ENCODE measurements at regions not wholly inside any gene's neighbourhood (a gene's known extent, or its start where the extent isn't known, plus 50 kb on each side); places are given as distances from the start of the nearest gene placed in this dataset.

DNA sequence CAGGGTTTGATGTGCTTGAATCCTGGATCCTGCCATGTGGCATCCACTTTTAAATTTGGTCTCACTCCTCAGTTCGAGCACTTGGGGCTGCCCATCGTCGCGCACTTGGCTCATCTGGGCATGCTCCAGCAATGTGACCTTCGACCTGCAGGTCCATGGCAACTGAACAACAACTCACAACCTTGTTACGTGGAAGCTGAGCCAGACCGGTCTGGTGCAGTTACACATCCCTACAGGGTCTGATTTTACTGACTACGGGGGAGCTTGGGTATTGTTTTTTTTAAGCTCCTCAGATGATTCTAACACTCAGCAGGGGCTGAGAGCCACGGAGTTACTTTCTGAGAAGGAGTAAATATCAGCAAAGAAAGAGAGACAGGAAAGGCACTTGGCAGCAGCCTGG lies 769.6 kb downstream of the UQCRFS1 start:
- no peak overlapping the region for H3K27ac ChIP-seq (ENCODE audit: extremely low read depth, low read depth, low read length)
- ChIA-PET CTCF (interaction anchor here (0.6 to 0.8 kb wide), 3 partner anchors 23 to 1162 kb away, joined by 3 to 4 read pairs (median 3); no protein-coding TSS in a partner anchor), POLR2A (no interaction called here)
- no peaks in the 10 kb centered on the region for H3K36me3 ChIP-seq (ENCODE audit: control insufficient read depth in 2 of 2, insufficient read depth in 1 of 2, low read length in 2 of 2)
- H3K4me1 ChIP-seq (ENCODE audit: control insufficient read depth, insufficient read depth, low read length) = peaks cover 6% of the 10 kb centered on the region
- TF ChIP-seq, protein P1, sequence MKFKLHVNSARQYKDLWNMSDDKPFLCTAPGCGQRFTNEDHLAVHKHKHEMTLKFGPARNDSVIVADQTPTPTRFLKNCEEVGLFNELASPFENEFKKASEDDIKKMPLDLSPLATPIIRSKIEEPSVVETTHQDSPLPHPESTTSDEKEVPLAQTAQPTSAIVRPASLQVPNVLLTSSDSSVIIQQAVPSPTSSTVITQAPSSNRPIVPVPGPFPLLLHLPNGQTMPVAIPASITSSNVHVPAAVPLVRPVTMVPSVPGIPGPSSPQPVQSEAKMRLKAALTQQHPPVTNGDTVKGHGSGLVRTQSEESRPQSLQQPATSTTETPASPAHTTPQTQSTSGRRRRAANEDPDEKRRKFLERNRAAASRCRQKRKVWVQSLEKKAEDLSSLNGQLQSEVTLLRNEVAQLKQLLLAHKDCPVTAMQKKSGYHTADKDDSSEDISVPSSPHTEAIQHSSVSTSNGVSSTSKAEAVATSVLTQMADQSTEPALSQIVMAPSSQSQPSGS (tag by site-specific recombination; IDR thresholded peaks at IDR 0.05; ENCODE audit: low read depth) = no peak
- TF ChIP-seq ZIC2 (tag by site-specific recombination; IDR thresholded peaks at IDR 0.05) = peak; percentile 48
- H3K9me3 ChIP-seq (ENCODE audit: control insufficient read depth, insufficient read depth, low read depth, low read length) = no peaks in the 10 kb centered on the region; the same call in 1 of the 2 replicates
- H3K4me3 ChIP-seq (ENCODE audit: low read depth, low read length) = no peak overlapping the region

DNA sequence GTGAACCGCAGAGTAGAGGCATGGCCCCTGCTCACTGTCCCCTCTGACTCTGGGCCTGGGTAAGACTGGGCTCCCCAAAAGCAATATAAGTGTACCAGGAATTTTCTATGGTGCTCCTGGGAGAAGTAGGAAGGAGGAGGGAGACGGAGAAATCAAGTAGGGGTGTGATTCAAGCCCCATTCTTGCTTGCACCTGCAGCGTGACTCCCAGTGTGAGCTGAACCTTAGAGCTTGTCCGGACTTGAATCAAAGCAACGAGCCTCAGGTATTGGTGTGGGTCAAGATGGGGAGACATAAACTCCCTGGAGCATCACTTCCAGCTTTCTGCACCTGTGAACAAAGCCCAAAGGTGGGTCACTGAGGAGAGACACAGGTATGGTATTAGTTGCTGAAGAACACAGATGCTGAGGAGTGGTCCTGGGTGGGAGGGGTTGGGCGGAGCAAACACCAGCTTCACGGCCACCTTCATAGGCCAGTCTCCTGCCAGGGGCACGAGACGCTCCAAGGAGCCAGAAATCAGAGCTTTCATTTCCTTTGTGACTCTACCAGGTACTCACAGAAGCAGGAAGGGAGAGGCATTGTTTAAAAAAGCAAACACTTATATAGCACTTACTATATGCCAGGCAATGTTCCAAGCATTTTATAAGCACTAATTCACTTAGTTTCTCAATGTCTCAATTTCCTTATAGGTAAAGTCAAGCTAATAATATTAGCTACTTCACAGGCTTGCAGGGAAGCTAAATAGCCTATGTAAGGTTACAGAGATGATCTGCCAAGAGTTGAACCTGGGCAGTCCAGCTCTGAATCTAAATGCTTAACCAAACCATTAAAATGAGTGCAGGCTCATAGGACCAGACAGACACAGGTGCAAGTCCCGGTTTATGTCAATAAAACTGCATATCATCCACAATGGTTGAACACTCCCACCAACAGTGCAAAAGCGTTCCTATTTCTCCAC lies 775.3 kb downstream of the UQCRFS1 start:
- POLR2A ChIA-PET = interaction anchor here (0.7 kb wide), 1 partner anchor 388 kb away, joined by 7 read pairs; no protein-coding TSS in a partner anchor

DNA sequence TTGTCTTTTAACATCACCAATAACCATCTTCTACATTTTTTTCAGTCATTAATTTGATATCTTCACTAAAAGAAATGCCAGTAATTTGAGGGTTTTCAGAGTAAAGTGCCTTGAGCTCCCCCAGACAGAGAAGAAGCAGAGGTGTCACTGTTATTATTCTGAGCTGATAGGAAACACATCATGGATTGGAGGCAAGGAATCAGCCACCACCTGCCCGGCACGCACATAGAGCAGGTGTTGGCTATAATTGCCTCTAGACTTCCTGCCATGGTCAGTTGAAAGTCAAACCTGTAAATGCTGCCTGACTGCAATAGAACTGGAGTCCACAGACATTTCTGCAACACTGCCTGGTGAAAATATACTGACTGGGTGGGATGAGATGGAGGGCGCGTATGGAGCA lies 776.6 kb downstream of the UQCRFS1 start:
- H3K4me1 ChIP-seq (ENCODE audit: control insufficient read depth, insufficient read depth, low read length) = peaks cover 2% of the 10 kb centered on the region; the same call in 1 of the 2 replicates
- POLR2A ChIA-PET = no interaction called here
- CTCF ChIA-PET = interaction anchor here (0.7 to 1.5 kb wide), 6 partner anchors 9 to 275 kb away, joined by 3 to 5 read pairs (median 4); no protein-coding TSS in a partner anchor
- TF ChIP-seq, protein P2, sequence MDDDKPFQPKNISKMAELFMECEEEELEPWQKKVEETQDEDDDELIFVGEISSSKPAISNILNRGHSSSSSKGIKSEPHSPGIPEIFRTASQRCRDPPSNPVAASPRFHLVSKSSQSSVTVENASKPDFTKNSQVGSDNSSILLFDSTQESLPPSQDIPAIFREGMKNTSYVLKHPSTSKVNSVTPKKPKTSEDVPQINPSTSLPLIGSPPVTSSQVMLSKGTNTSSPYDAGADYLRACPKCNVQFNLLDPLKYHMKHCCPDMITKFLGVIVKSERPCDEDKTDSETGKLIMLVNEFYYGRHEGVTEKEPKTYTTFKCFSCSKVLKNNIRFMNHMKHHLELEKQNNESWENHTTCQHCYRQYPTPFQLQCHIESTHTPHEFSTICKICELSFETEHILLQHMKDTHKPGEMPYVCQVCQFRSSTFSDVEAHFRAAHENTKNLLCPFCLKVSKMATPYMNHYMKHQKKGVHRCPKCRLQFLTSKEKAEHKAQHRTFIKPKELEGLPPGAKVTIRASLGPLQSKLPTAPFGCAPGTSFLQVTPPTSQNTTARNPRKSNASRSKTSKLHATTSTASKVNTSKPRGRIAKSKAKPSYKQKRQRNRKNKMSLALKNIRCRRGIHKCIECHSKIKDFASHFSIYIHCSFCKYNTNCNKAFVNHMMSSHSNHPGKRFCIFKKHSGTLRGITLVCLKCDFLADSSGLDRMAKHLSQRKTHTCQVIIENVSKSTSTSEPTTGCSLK (tag by site-specific recombination; IDR thresholded peaks at IDR 0.05) = no peak
- TF ChIP-seq ZNF521 (tag by site-specific recombination; IDR thresholded peaks at IDR 0.05) (no peak), ZNF274 (IDR thresholded peaks at IDR 0.05; ENCODE audit: low read length) (no peak), ZNF274 (tag by site-specific recombination; IDR thresholded peaks at IDR 0.05; ENCODE audit: borderline replicate concordance) (no peak), ZNF596 (tag by site-specific recombination; IDR thresholded peaks at IDR 0.05) (no peak), HOXC10 (CRISPR knock-in tag; IDR thresholded peaks at IDR 0.05) (no peak), ZNF76 (tag by site-specific recombination; IDR thresholded peaks at IDR 0.05; ENCODE audit: borderline replicate concordance, low read depth) (no peak), ZNF561 (tag by site-specific recombination; IDR thresholded peaks at IDR 0.05; ENCODE audit: borderline replicate concordance) (no peak), KLF7 (tag by site-specific recombination; IDR thresholded peaks at IDR 0.05; ENCODE audit: borderline replicate concordance) (no peak), ZNF350 (tag by site-specific recombination; IDR thresholded peaks at IDR 0.05) (no peak), OVOL3 (tag by site-specific recombination; IDR thresholded peaks at IDR 0.05) (no peak), ZNF24 (tag by site-specific recombination; IDR thresholded peaks at IDR 0.05) (no peak), GLI4 (tag by site-specific recombination; IDR thresholded peaks at IDR 0.05) (no peak), ZNF843 (tag by site-specific recombination; IDR thresholded peaks at IDR 0.05) (no peak), ZNF677 (tag by site-specific recombination; IDR thresholded peaks at IDR 0.05) (no peak)
- TF ChIP-seq, protein P3, sequence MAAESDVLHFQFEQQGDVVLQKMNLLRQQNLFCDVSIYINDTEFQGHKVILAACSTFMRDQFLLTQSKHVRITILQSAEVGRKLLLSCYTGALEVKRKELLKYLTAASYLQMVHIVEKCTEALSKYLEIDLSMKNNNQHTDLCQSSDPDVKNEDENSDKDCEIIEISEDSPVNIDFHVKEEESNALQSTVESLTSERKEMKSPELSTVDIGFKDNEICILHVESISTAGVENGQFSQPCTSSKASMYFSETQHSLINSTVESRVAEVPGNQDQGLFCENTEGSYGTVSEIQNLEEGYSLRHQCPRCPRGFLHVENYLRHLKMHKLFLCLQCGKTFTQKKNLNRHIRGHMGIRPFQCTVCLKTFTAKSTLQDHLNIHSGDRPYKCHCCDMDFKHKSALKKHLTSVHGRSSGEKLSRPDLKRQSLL (tag by site-specific recombination; IDR thresholded peaks at IDR 0.05) = no peak

More for the DNA sequence above, 775.3 kb downstream of the UQCRFS1 start:
- no peaks in the 10 kb centered on the region; the same call in 1 of the 2 replicates for H3K9me3 ChIP-seq (ENCODE audit: control insufficient read depth, insufficient read depth, low read depth, low read length)
- no peaks in the 10 kb centered on the region for H3K36me3 ChIP-seq (ENCODE audit: control insufficient read depth in 2 of 2, insufficient read depth in 1 of 2, low read length in 2 of 2)
- CTCF ChIA-PET = interaction anchor here (1.4 to 1.5 kb wide), 2 partner anchors 10 to 33 kb away, joined by 3 to 4 read pairs; no protein-coding TSS in a partner anchor
- H3K27ac ChIP-seq (ENCODE audit: extremely low read depth, low read depth, low read length) = no peak overlapping the region
- H3K4me1 ChIP-seq (ENCODE audit: control insufficient read depth, insufficient read depth, low read length) = peaks cover 2% of the 10 kb centered on the region; the same call in 1 of the 2 replicates
- no peak overlapping the region for H3K4me3 ChIP-seq (ENCODE audit: low read depth, low read length)
- no peak for TF ChIP-seq ZNF335 (tag by site-specific recombination; conservative IDR thresholded peaks at IDR 0.05)
- TF ChIP-seq, protein P2 (tag by site-specific recombination; IDR thresholded peaks at IDR 0.05) = no peak
- no peak for TF ChIP-seq YY2 (tag by site-specific recombination; IDR thresholded peaks at IDR 0.05)
- no peak for TF ChIP-seq ZNF423 (tag by site-specific recombination; IDR thresholded peaks at IDR 0.05)
- TF ChIP-seq ZEB2 (tag by site-specific recombination; IDR thresholded peaks at IDR 0.05) = no peak
- TF ChIP-seq HOXC10 (CRISPR knock-in tag; IDR thresholded peaks at IDR 0.05) = no peak
- no peak for TF ChIP-seq SETDB1 (IDR thresholded peaks at IDR 0.05; ENCODE audit: insufficient read length, low read length)
- no peak for TF ChIP-seq TRIM28 (IDR thresholded peaks at IDR 0.05; ENCODE audit: borderline replicate concordance, low read length)
- no peak for TF ChIP-seq ZNF600 (tag by site-specific recombination; IDR thresholded peaks at IDR 0.05)
- TF ChIP-seq ZXDB (tag by site-specific recombination; IDR thresholded peaks at IDR 0.05) = no peak

More for the DNA sequence above, 776.6 kb downstream of the UQCRFS1 start:
- Histone ChIP-seq H3K27ac (ENCODE audit: extremely low read depth, low read depth, low read length) (no peak overlapping the region), H3K9me3 (ENCODE audit: control insufficient read depth, insufficient read depth, low read depth, low read length) (no peaks in the 10 kb centered on the region; the same call in 1 of the 2 replicates), H3K36me3 (ENCODE audit: control insufficient read depth in 2 of 2, insufficient read depth in 1 of 2, low read length in 2 of 2) (no peaks in the 10 kb centered on the region), H3K4me3 (ENCODE audit: low read depth, low read length) (no peak overlapping the region)
